Osteocyte (in vitro differentiated cells): ENCODE measurements at regions not wholly inside any gene's neighbourhood (a gene's known extent, or its start where the extent isn't known, plus 50 kb on each side); places are given as distances from the start of the nearest gene placed in this dataset.

Experiments
- DNase-seq: peaks from one replicate; pipeline ENCODE4 v3.0.0; 2021; ENCODE audit warnings: mixed read lengths; ENCODE audit not compliant: unreplicated experiment; ENCODE audit errors: extremely low spot score
- H3K27ac Mint-ChIP-seq: one replicate; pipeline ENCODE4 v1.8.0; 2021; ENCODE audit warnings: mild to moderate bottlenecking, mixed read lengths; ENCODE audit not compliant: unreplicated experiment
- H3K27me3 Mint-ChIP-seq: one replicate; pipeline ENCODE4 v1.8.0; 2021; ENCODE audit warnings: mixed read lengths; ENCODE audit not compliant: unreplicated experiment
- H3K36me3 Mint-ChIP-seq: one replicate; pipeline ENCODE4 v1.8.0; 2021; ENCODE audit warnings: mixed read lengths; ENCODE audit not compliant: unreplicated experiment
- H3K4me1 Mint-ChIP-seq: one replicate; pipeline ENCODE4 v1.8.0; 2021; ENCODE audit warnings: mixed read lengths; ENCODE audit not compliant: unreplicated experiment
- H3K4me3 Mint-ChIP-seq: one replicate; pipeline ENCODE4 v1.8.0; 2021; ENCODE audit warnings: mild to moderate bottlenecking, moderate library complexity, mixed read lengths; ENCODE audit not compliant: unreplicated experiment
- H3K9me3 Mint-ChIP-seq: one replicate; pipeline ENCODE4 v1.8.0; 2021; ENCODE audit warnings: mixed read lengths; ENCODE audit not compliant: unreplicated experiment
- TF ChIP-seq, protein P1 (sequence below): fragments of 200-600 bp; sonication (generic); IDR thresholded peaks from 2 replicates; pipeline ENCODE4 v1.5.0; 2021; ENCODE audit warnings: antibody characterized with exemption, mild to moderate bottlenecking, moderate library complexity

DNA sequence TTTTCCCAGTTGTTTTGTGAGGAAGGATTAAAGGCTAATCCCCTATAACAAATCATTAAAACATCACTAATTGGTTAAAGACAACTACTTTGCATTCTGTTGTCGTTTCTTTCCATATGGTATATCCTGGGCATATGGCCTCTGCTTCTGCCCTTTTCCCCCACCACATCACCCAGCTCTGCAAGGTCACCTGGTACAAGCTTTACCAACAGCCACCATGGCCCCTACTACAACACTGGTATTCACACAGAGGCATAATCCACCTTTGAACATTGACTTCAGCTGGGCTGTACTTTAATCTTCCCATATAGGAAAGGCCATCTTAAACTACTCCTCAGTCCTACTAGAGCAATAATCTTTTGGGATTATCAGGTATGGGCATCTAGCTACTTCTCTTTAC is 866.1 kb downstream of the TLE4 start:
- no peak overlapping the region for H3K27ac Mint-ChIP-seq
- H3K4me1 Mint-ChIP-seq = peaks cover 3% of the 10 kb centered on the region
- H3K27me3 Mint-ChIP-seq = no peaks in the 10 kb centered on the region
- TF ChIP-seq, protein P1, sequence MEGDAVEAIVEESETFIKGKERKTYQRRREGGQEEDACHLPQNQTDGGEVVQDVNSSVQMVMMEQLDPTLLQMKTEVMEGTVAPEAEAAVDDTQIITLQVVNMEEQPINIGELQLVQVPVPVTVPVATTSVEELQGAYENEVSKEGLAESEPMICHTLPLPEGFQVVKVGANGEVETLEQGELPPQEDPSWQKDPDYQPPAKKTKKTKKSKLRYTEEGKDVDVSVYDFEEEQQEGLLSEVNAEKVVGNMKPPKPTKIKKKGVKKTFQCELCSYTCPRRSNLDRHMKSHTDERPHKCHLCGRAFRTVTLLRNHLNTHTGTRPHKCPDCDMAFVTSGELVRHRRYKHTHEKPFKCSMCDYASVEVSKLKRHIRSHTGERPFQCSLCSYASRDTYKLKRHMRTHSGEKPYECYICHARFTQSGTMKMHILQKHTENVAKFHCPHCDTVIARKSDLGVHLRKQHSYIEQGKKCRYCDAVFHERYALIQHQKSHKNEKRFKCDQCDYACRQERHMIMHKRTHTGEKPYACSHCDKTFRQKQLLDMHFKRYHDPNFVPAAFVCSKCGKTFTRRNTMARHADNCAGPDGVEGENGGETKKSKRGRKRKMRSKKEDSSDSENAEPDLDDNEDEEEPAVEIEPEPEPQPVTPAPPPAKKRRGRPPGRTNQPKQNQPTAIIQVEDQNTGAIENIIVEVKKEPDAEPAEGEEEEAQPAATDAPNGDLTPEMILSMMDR = no peak
- H3K4me3 Mint-ChIP-seq = no peak overlapping the region
- no peaks in the 10 kb centered on the region for H3K36me3 Mint-ChIP-seq
- DNase-seq = no peak
- H3K9me3 Mint-ChIP-seq = no peaks in the 10 kb centered on the region

DNA sequence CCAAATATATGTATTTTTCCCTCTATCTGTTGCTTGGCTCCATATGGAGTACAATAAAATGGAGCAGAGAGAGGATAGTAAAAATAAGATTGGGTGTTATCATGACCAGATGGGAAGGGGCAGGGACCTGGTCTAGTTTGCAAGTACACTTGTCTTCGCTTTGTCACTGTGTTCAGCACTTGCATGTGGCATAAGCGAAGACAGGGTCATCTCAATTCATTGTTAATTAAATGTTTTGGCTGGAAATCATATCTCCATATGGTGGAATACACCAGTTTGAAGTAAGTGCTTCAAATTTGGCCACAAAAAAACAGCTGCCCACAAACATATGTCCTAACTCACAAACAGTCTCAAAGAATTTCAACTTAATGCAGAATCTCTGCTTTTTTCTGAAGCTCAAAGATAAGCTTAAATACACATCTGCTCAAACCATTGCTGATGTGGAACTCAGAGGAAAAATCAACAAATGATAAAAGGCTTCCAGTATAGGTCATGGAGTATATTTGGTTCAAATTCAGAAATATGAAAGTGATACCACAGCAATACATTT is 865.4 kb downstream of the TLE4 start:
- TF ChIP-seq, protein P1 = no peak
- Mint-ChIP-seq H3K9me3 (no peaks in the 10 kb centered on the region), H3K27me3 (no peaks in the 10 kb centered on the region), H3K4me3 (no peak overlapping the region), H3K36me3 (no peaks in the 10 kb centered on the region), H3K27ac (no peak overlapping the region), H3K4me1 (peaks cover 3% of the 10 kb centered on the region)
- DNase-seq = no peak

DNA sequence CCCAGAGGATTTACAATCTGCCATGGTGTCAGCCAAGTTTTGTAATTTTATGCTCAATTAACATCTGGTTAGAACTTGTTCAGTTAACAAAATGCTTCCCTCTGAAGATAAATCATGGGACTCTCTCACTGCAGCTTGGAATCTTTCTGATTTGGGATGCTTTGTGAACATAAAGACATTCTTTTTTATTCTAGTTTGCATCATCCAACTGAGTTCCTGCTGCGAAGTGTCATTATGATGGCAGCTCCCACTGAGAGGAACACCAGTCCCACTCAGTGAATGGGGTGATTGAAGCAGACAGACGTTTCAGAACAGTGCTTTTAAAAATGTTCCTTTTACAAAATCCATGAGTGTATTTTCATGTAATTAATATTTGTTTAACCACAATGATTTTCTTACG is 863.8 kb downstream of the TLE4 start:
- TF ChIP-seq, protein P1 = no peak
- Mint-ChIP-seq H3K36me3 (no peaks in the 10 kb centered on the region), H3K9me3 (no peaks in the 10 kb centered on the region), H3K4me1 (peaks cover 3% of the 10 kb centered on the region), H3K27me3 (no peaks in the 10 kb centered on the region), H3K27ac (no peak overlapping the region), H3K4me3 (no peak overlapping the region)
- DNase-seq = no peak

DNA sequence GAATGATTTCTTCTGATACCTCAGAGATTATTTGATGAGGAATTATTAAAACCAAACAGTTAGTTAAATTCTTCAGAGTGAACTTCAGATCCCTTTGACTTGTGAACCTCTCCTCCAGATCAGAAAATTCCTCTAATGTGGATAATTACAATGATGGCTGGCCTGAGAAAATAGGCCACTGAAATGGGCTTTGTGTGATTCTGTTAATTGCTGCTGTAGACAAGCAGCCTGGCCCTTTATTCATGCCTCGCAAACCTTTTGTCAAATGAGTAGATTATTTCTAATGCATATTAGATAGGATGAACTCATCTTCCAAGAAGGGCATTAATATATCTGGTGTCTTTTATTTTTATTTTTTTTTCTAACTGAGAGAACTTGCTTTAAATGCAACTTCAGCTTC is 855.2 kb downstream of the TLE4 start:
- H3K27me3 Mint-ChIP-seq = no peaks in the 10 kb centered on the region
- H3K9me3 Mint-ChIP-seq = peaks cover 11% of the 10 kb centered on the region
- H3K4me3 Mint-ChIP-seq = no peak overlapping the region
- DNase-seq = no peak
- H3K36me3 Mint-ChIP-seq = peaks cover 2% of the 10 kb centered on the region
- H3K4me1 Mint-ChIP-seq = no peaks in the 10 kb centered on the region
- H3K27ac Mint-ChIP-seq = no peak overlapping the region
- TF ChIP-seq, protein P1 = no peak

DNA sequence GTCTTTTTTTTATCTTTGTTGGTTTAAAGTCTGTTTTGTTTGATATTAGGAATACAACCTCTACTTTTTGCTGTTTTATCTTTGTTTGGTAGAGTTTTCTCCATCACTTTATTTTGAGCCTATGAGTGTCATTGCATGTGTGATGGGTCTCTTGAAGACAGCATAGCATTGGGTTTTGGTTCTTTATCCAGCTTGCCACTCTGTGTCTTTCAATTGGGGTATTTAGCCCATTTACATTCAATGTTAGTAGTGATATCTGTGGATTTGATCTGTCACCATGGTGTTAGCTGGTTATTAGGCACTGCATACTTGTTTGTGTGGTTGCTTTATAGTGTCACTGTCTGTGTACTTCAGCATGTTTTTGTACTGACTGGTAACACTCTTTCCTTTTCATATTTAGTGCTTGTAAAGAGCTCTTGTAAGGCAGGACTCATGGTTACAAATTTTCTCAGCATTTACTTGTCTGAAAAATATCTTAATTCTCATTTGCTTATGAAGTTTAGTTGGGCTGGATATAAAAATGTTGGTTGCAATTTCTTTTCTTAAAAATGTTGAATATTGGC is 845.5 kb downstream of the TLE4 start:
- DNase-seq = no peak
- H3K27ac Mint-ChIP-seq = no peak overlapping the region
- H3K9me3 Mint-ChIP-seq = peaks cover 40% of the 10 kb centered on the region
- TF ChIP-seq, protein P1 = no peak
- H3K4me1 Mint-ChIP-seq = no peaks in the 10 kb centered on the region
- no peaks in the 10 kb centered on the region for H3K27me3 Mint-ChIP-seq
- peaks cover 8% of the 10 kb centered on the region for H3K36me3 Mint-ChIP-seq
- H3K4me3 Mint-ChIP-seq = no peak overlapping the region
